GM12878 (cell line): ENCODE measurements at regions not wholly inside any gene's neighbourhood (a gene's known extent, or its start where the extent isn't known, plus 50 kb on each side); places are given as distances from the start of the nearest gene placed in this dataset.

Source experiments
- ATAC-seq: fragments of 200-7000 bp; cut with Tn5 transposase; 3 replicates; pipeline ENCODE4 v1.9.1; 2020; ENCODE audit warnings: mild to moderate bottlenecking, moderate library complexity
- BruUV-seq: library from RNA; stranded (reverse); fragments of 400-500 nt; replicated peaks from 2 replicates; lab custom pipeline; 2021; lab: Mats Ljungman, UMichigan
- CTCF ChIA-PET: fragments of 300-600 bp; sonication (Branson Sonifier 250); formaldehyde crosslinking; extraction: SDS; loops from one replicate; lab custom pipeline; 2021; ENCODE audit warnings: inconsistent platforms; lab: Yijun Ruan, JAX
- POLR2A ChIA-PET: fragments of 350-600 bp; formaldehyde crosslinking; extraction: SDS; loops from one replicate; lab custom pipeline; 2021; ENCODE audit warnings: inconsistent platforms; lab: Charles Lee
- RAD21 ChIA-PET: fragments of 300-600 bp; sonication (Branson Sonifier 250); formaldehyde crosslinking; loops from one replicate; lab custom pipeline; 2023; ENCODE audit warnings: antibody characterized with exemption; ENCODE audit not compliant: unreplicated experiment; lab: Charles Lee
- SMC1A ChIA-PET: fragments of 300-600 bp; sonication (Branson Sonifier 250); formaldehyde crosslinking; loops from one replicate; lab custom pipeline; 2023; ENCODE audit not compliant: unreplicated experiment, uncharacterized antibody; lab: Charles Lee
- DNase-seq: peaks from one replicate; pipeline ENCODE4 v3.0.0-alpha.2; 2011; ENCODE audit warnings: low read depth, low spot score
- FAIRE-seq: peaks from 3 replicates; lab custom pipeline; 2011; peaks lifted over from hg19 to GRCh38; lab: Jason Lieb, UNC
- H2AFZ ChIP-seq: 2 replicates; pipeline ENCODE4 v1.6.0; 2011; ENCODE audit warnings: low read depth, low read length, control low read depth; ENCODE audit not compliant: control insufficient read depth
- H3K27ac ChIP-seq: 2 replicates; pipeline ENCODE4 v1.5.1; 2011; ENCODE audit warnings: control low read depth; ENCODE audit not compliant: control insufficient read depth, insufficient read depth
- H3K27me3 ChIP-seq, 2 experiments: replicated peaks in 1 of 2; 2 replicates each; pipeline versions ENCODE4 v1.6.0 to v1.6.1; 2011; ENCODE audit warnings: low read length in 1 of 2; ENCODE audit not compliant: control insufficient read depth in 2 of 2, insufficient read depth in 2 of 2
- H3K36me3 ChIP-seq, 2 experiments: 2 replicates each; pipeline ENCODE4 v1.5.1; 2011; ENCODE audit warnings: low read length in 1 of 2; ENCODE audit not compliant: control insufficient read depth in 2 of 2, insufficient read depth in 2 of 2
- H3K4me1 ChIP-seq: 2 replicates; pipeline ENCODE4 v1.6.1; 2011; ENCODE audit warnings: mild to moderate bottlenecking, low read length, moderate library complexity, mixed read lengths; ENCODE audit not compliant: control insufficient read depth, insufficient read depth
- H3K4me2 ChIP-seq: 2 replicates; pipeline ENCODE4 v1.6.0; 2011; ENCODE audit warnings: control low read depth; ENCODE audit not compliant: control insufficient read depth, insufficient read depth
- H3K4me3 ChIP-seq: fragments of 200-600 bp; sonication (generic); 2 replicates; pipeline ENCODE4 v1.5.1; 2016
- H3K79me2 ChIP-seq: 2 replicates; pipeline ENCODE4 v1.6.0; 2011; ENCODE audit warnings: low read length; ENCODE audit not compliant: control insufficient read depth, insufficient read depth
- H3K9ac ChIP-seq: 2 replicates; pipeline ENCODE4 v1.8.0; 2011; ENCODE audit warnings: low read length, control low read depth, mixed read lengths; ENCODE audit not compliant: control insufficient read depth, insufficient read depth
- H3K9me3 ChIP-seq: replicated peaks from 3 replicates; pipeline ENCODE4 v1.5.1; 2011; ENCODE audit warnings: mild to moderate bottlenecking, low read length; ENCODE audit not compliant: control insufficient read depth, insufficient read depth
- H4K20me1 ChIP-seq: 2 replicates; pipeline ENCODE4 v1.6.0; 2011; ENCODE audit not compliant: control insufficient read depth, insufficient read depth
- BACH1 ChIP-seq: fragments of 450-650 bp; IDR thresholded peaks from 2 replicates; pipeline ENCODE4 v1.6.1; 2017; ENCODE audit warnings: mild to moderate bottlenecking, borderline replicate concordance
- EZH2 ChIP-seq: IDR thresholded peaks from 2 replicates; pipeline ENCODE4 v1.6.1; 2012; ENCODE audit warnings: low read depth, mild to moderate bottlenecking, control low read depth, inconsistent platforms, low read length, borderline replicate concordance; ENCODE audit not compliant: control insufficient read depth
- HDAC6 ChIP-seq: fragments of 200-600 bp; sonication (generic); IDR thresholded peaks from one replicate; pipeline ENCODE4 v1.8.0; 2017; ENCODE audit warnings: antibody characterized with exemption; ENCODE audit not compliant: unreplicated experiment
- MTA3 ChIP-seq: IDR thresholded peaks from 2 replicates; pipeline ENCODE4 v1.6.1; 2012; ENCODE audit warnings: low read length, inconsistent platforms, borderline replicate concordance
- NBN ChIP-seq: fragments of 450-650 bp; IDR thresholded peaks from 2 replicates; pipeline ENCODE4 v1.6.1; 2016
- NFYB ChIP-seq: IDR thresholded peaks from 2 replicates; pipeline ENCODE4 v1.6.1; 2011; ENCODE audit warnings: low read depth, mild to moderate bottlenecking, low read length, improper control_type of control experiment, moderate library complexity; ENCODE audit not compliant: insufficient read depth
- PRDM15 ChIP-seq: fragments of 450-650 bp; formaldehyde crosslinking; IDR thresholded peaks from 2 replicates; pipeline ENCODE4 v1.4.0; 2020; ENCODE audit warnings: mild to moderate bottlenecking, moderate library complexity
- RAD51 ChIP-seq: fragments of 450-650 bp; IDR thresholded peaks from 2 replicates; pipeline ENCODE4 v1.6.1; 2016; ENCODE audit warnings: moderate library complexity, mild to moderate bottlenecking, inconsistent platforms
- REST ChIP-seq: IDR thresholded peaks from 2 replicates; pipeline ENCODE4 v1.6.1; 2012; ENCODE audit warnings: mild to moderate bottlenecking, low read depth, low read length
- SMAD5 ChIP-seq: IDR thresholded peaks from 2 replicates; pipeline ENCODE4 v1.6.1; 2016; ENCODE audit warnings: antibody characterized with exemption, low read depth
- SREBF1 ChIP-seq: IDR thresholded peaks from 2 replicates; pipeline ENCODE4 v1.6.1; 2012; ENCODE audit warnings: mild to moderate bottlenecking, low read length
- STAT3 ChIP-seq: IDR thresholded peaks from 2 replicates; pipeline ENCODE4 v1.6.1; 2011; ENCODE audit warnings: low read depth, low read length, improper control_type of control experiment
- ZNF217 ChIP-seq: fragments of 450-650 bp; IDR thresholded peaks from 2 replicates; pipeline ENCODE4 v1.6.1; 2017; ENCODE audit warnings: antibody characterized with exemption, mild to moderate bottlenecking
- WGBS: methylation state at CpG from one replicate; pipeline ENCODE4 v1.1.6; 2016; ENCODE audit warnings: low lambda C conversion rate; ENCODE audit not compliant: insufficient replicate concordance, insufficient coverage; ENCODE audit errors: missing lambda C conversion rate; 5-methylcytosine and 5-hydroxymethylcytosine counted together
- in situ Hi-C: fragments of 300-500 bp; cut with MboI; formaldehyde crosslinking; loops from 9 replicates; pipeline ENCODE4 v1.14.3; 2018; ENCODE audit warnings: mixed read lengths
- intact Hi-C: fragments of 100-400 bp; cut with micrococcal nuclease; formaldehyde crosslinking; loops from one replicate; pipeline ENCODE4 v1.14.2; 2022; ENCODE audit not compliant: unreplicated experiment
- TF ChIP-seq, protein P1 (sequence below): fragments of 450-650 bp; IDR thresholded peaks from 2 replicates; pipeline ENCODE4 v1.6.1; 2014; ENCODE audit warnings: mild to moderate bottlenecking
- TF ChIP-seq, protein P2 (sequence below): fragments of 450-650 bp; IDR thresholded peaks from 2 replicates; pipeline ENCODE4 v1.6.1; 2018; ENCODE audit warnings: borderline replicate concordance, mild to moderate bottlenecking; ENCODE audit not compliant: partially characterized antibody

- no peak overlapping the region for H3K4me2 ChIP-seq
- no peak overlapping the region for H3K27ac ChIP-seq
- ATAC-seq (no peak), FAIRE-seq (no peak), DNase-seq (no peak)
- BruUV-seq, result no TSS peak
- no peak overlapping the region for H3K4me3 ChIP-seq
- ChIA-PET CTCF (no interaction called here), SMC1A (no interaction called here), RAD21 (no interaction called here), POLR2A (no interaction called here)
- no peaks in the 10 kb centered on the region for H4K20me1 ChIP-seq
- no peaks in the 10 kb centered on the region for H3K36me3 ChIP-seq
- no peak for TF ChIP-seq NFYB
- no peak for TF ChIP-seq EZH2
- no peak for TF ChIP-seq SREBF1
- no peak for TF ChIP-seq MTA3
- TF ChIP-seq ZNF217, result no peak
- TF ChIP-seq RAD51, result no peak
- TF ChIP-seq NBN, result no peak
- no peak for TF ChIP-seq BACH1
- no peak for TF ChIP-seq STAT3
- TF ChIP-seq, protein P1, sequence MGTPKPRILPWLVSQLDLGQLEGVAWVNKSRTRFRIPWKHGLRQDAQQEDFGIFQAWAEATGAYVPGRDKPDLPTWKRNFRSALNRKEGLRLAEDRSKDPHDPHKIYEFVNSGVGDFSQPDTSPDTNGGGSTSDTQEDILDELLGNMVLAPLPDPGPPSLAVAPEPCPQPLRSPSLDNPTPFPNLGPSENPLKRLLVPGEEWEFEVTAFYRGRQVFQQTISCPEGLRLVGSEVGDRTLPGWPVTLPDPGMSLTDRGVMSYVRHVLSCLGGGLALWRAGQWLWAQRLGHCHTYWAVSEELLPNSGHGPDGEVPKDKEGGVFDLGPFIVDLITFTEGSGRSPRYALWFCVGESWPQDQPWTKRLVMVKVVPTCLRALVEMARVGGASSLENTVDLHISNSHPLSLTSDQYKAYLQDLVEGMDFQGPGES, result no peak
- no peak for TF ChIP-seq HDAC6
- no peak for TF ChIP-seq SMAD5
- no peak for TF ChIP-seq REST
- TF ChIP-seq, protein P2, sequence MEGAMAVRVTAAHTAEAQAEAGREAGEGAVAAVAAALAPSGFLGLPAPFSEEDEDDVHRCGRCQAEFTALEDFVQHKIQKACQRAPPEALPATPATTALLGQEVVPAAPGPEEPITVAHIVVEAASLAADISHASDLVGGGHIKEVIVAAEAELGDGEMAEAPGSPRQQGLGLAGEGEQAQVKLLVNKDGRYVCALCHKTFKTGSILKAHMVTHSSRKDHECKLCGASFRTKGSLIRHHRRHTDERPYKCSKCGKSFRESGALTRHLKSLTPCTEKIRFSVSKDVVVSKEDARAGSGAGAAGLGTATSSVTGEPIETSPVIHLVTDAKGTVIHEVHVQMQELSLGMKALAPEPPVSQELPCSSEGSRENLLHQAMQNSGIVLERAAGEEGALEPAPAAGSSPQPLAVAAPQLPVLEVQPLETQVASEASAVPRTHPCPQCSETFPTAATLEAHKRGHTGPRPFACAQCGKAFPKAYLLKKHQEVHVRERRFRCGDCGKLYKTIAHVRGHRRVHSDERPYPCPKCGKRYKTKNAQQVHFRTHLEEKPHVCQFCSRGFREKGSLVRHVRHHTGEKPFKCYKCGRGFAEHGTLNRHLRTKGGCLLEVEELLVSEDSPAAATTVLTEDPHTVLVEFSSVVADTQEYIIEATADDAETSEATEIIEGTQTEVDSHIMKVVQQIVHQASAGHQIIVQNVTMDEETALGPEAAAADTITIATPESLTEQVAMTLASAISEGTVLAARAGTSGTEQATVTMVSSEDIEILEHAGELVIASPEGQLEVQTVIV, result no peak
- TF ChIP-seq PRDM15 (CRISPR knock-in tag), result no peak
- H2AFZ ChIP-seq, result no peak overlapping the region
- no peaks in the 10 kb centered on the region for H3K4me1 ChIP-seq
- 2% methylated on average over 6 of the region's 6 CpGs for WGBS
- H3K79me2 ChIP-seq, result no peaks in the 10 kb centered on the region
- H3K27me3 ChIP-seq, result peaks cover 0 to 18% of the 10 kb centered on the region in 2 experiments; a peak in 2 of 4 replicates
- H3K9me3 ChIP-seq, result no peaks in the 10 kb centered on the region
- in situ Hi-C loops (no loop called here), intact Hi-C loops (no loop called here)
- no peak overlapping the region for H3K9ac ChIP-seq
Measured at GRCh38 chr6:156347656-156348055, 429.5 kb upstream of the ARID1B start.
